ENCODE measurements at regions not wholly inside any gene's neighbourhood (a gene's known extent, or its start where the extent isn't known, plus 50 kb on each side); places are given as distances from the start of the nearest gene placed in this dataset.
"Not testable (repeated sequence)": the region's sequence is repeated elsewhere in the genome, so short reads cannot be mapped to it uniquely, and the experiment has no call there.

DNA sequence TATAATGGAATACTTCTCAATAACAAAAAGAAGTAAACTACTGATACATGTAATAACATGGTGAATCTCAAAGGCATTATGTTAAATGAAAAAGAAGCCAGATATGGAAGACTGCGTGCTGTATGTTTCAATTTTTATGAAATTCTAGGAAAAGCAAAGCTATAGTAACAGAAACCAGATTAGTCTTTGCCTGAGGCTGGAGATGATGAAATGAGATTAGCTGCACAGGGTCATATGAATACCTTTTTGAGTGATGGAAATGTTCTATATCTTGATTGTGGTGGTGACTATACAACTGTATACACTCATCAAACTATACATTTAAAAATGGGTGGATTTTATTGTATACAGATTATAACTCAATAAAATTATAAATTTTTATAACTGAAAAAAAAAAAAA, 113.5 kb downstream of the TMEM30B start:
- no peak for DNase-seq (ENCODE audit: low read depth)

DNA sequence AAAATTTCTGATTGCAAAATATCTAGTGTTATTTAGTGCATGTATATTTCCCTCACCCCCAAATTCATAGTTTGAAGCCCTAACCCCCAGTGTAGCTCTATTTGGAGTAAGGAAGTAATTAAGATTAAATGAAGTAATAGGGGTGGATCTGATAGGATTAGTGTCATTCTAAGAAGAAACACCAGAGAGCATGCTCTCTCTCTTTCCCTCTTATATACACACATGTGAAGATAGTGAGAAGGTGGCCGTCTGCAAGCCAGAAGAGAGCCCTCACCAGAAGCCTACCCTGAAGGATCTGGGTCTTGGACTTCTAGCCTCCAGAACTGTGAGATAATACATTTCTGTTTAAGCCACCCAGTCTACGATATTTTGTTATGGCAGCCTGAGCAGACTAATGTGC, 120.3 kb downstream of the TMEM30B start:
- no peak for DNase-seq (ENCODE audit: low read depth)

DNA sequence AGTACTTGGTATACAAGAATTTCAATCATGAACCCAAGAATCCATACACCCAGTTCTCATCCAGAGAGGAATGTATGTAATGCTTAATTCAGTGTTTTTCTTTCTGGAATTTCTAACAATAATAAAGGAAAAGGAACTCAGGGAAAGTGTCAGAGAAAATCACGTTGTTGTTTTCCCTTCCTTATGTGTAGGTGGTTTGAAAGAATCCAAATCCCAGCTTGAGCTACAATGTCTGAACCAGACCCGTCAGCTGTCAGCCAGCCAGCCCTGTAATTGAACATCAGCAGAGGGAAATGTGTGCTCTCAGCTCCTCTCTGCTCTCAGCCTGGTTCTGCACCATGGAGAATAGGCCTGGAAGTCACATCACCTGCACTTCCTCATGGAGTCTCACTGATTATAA, 126.5 kb downstream of the TMEM30B start:
- DNase-seq (ENCODE audit: low read depth): no peak

DNA sequence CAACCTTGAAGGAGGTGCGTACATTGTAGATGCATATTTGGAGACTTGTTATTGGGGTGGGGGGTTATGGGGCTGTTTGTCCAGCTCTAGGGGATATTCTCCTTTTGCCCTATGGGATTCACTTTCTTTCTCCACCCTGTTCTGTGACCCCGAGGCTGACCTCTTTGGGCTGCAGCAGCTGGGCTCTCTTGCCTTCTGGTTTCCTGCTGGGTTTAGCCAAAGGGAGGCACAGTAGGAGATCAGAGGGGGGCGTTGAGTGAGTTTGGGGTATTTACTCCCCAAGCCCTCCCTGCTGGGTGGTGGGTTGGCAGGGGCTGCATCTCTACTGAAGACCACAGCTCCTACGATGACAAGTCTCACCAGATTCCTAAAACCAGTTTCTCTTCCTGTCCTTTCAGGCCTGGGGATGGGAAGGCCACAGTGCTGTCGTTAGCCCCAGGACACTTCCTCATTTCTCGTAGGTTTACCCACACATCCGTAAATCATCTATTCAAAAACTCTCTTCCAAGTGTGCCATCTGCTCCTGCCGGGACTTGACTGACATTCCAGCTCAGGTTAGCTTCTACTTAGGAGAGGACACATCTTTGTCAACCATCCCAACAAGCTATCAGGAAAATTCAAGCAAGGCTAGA, 127.1 kb downstream of the TMEM30B start:
- DNase-seq (ENCODE audit: low read depth): no peak

DNA sequence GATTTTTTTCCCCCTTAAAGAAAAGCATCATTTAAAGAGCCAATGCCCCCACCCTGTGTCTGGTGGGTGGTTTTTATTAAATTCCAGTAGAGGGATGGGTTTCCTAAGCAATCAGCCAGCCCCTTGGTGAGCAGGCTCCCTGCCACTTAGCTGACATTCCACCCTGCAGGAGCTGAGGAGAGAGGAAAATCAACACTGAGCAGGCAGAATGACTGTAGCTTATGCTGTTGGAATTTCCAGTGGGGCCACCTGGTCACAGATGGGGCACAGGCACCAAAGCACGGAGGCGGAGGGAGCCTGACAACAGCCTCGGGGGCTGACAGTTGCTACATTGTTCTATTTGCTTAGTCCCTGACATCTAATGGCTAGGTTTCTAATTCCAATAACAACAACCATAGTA, 127.7 kb downstream of the TMEM30B start:
- no peak for DNase-seq (ENCODE audit: low read depth)

DNA sequence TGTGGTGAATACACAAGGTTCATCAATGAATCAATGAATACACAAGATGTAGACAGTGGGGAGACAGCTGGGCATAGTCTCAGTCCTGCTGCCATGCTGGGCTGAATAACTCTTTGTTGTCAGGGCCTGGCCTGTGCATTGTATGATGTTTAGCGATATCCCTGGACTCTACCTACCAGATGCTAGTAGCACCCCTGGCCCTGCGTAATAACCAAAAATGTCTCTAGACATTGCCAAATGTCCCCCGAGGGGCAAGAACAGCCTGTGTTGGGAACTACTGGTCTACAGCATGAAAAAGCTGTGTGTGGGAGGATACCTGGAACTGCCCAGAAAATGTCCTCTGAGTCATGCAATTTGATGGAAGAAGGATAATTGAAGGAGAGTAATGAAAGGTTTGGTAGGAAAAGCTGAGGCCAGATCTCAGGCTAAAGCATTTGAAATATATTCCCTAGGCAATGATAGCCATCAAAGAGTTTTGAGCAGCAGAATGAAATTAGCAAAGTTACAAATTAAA, 128.2 kb downstream of the TMEM30B start:
- no peak for DNase-seq (ENCODE audit: low read depth)

DNA sequence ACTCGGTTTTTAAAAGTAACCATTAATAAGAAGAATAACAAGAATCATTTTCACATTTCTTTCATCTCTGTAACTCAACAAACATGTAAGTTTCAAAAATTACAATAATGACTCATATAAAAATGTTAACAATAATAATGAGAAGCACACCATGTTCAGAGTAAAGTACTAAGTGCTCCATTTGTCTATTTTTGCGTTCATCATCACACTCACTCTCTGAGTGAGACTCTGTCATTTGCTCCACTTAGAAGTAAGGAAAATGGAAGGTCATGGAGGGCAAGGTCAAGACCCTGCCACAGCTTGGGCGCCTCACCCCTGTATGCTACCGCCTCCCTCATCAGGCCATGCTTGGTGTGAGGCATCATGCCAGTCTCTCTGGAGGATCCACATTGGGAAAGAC, 129.9 kb downstream of the TMEM30B start:
- no peak for DNase-seq (ENCODE audit: low read depth)

DNA sequence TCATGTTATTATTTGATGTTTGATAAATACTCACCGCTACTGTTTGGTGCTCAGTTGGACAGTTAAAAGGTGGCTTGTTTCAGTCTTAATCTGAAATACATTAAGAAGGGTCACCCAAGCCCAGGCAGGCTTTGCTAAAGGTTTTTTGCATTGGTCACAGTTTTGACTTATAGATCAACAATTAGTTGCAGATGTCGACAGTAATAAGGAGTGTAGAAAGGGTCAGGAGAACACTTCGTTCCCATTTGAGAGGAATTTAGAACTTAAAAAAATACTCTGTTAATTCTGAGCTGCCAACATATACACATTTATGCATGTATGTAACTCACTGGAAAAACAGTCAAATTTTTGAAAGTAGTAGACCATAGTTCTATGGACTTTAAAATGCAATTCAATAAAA, 130.3 kb downstream of the TMEM30B start:
- DNase-seq (ENCODE audit: low read depth): no peak

DNA sequence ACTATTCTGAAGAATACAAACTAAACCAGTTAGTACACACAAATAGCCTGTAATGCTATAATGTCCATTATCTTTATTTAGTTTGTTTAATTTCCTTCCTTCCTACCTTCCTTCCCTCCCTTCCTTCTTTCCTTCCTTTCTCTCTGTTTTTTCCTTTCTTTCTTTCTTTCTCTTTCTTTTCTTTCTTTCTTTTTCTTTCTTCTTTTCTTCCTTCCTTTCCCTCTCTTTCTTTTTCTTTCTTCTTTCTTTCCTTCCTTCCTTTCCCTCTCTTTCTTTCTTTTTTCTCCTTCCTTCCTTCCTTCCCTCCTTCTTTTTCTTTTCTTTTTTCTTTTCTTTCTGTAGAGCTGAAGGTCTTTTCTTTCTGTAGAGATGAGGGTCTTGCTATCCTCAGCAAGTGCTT, 131.2 kb downstream of the TMEM30B start:
- DNase-seq (ENCODE audit: low read depth): no peak

DNA sequence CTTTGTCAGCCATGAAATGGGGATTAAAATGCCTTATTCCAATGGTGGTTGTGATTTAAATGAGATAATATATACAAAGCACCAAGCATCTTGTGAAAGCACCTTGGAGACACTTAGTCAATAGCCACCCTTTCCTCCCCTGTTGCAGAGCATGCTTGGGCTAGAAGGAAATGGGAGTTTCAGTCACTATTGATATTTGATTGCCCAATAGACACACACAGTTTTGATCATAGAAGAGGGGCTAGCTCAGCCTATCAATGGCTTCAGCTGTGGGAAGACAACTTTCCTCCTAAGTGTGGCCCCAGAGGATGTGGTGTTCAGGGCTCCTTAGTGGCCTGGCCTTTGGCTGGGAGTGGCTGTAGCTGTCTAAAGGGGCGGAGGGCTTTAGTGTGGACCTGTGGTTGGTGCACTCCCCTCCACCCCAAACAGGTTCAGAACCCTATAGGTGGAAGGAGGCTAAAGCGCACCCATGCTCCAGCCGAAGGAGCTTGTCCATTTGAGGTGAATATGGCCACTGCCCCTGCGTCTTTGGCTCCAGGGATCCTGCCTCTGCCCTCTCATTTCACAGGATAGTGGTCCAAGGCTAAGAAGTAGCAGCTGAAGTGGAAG, 132.3 kb downstream of the TMEM30B start:
- no peak for DNase-seq (ENCODE audit: low read depth)

DNA sequence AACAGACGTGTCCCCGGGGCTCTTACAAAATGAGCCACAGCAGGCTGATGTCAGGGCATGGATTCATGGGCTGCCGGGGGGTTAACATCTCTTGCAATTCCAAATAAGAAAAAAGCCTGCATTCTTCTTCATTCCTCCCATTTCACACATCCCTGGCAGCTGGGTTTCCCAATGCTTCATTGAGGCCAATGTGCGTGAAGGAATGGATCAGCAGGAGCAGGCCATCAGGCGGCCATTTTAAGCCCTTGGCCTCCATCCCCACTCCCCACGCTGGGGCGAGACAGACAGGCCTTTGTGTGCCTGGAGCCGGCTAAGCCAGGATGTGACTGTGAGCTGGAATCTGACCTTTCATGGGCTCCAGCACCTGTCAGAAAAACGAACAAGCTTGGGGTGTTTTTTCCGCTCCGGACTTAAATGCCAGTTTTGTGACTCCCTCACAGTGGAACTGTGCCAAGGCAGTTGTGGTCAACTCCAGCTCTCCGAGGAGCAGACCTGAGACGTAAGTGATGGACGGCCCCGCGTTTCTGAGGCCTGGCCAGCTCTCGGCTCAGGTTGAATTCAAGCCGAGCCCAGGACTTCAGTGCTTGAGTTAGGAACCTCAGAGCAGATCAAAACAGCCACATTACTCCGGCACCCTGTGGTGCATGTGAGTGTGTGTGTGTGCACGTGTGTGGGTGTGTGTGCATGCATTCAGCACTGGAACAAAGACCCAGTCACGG, 133.1 kb downstream of the TMEM30B start:
- peak; percentile 99 for DNase-seq (ENCODE audit: low read depth)

DNA sequence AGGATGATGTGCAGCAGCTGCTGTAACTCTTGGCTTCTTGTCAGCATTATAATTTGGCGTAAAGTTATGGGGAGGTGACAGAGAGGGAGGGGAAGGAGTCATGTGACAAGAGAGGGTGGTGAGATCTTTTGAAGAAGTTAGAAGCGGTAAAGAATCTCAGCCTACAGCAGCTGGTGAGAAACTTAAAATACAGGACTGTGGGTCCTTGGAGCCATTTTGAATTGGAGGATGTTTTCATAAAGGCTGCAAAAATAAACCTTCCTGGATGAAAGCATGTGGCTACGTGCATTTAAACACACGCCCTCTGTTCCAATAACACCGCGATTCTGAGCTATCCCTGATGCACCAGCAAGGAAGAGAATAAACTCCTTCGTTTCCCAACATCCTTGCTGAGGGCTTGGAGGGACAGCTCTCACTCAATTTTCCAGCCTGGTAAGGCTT, 133.7 kb downstream of the TMEM30B start:
- DNase-seq (ENCODE audit: low read depth): peak; percentile 52

DNA sequence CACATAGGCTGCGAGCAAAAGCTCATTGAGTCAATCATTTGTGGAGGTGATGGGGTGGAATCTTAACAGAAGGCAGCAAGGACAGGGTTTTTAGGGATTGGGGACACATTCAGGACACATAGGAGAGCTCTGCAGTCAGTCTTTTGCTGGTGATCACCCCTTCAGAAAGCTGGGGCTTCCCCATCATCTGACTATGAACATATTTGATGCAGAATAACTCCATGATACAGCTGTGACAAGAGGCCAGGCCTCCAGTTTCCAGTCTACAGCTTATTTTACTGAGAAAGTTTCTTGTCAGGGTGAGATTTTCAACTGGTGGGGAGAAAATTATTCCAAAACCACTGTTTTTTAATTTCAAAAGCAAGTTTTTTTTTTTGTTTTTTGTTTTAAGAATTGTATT, 134.2 kb downstream of the TMEM30B start:
- DNase-seq (ENCODE audit: low read depth): no peak

DNA sequence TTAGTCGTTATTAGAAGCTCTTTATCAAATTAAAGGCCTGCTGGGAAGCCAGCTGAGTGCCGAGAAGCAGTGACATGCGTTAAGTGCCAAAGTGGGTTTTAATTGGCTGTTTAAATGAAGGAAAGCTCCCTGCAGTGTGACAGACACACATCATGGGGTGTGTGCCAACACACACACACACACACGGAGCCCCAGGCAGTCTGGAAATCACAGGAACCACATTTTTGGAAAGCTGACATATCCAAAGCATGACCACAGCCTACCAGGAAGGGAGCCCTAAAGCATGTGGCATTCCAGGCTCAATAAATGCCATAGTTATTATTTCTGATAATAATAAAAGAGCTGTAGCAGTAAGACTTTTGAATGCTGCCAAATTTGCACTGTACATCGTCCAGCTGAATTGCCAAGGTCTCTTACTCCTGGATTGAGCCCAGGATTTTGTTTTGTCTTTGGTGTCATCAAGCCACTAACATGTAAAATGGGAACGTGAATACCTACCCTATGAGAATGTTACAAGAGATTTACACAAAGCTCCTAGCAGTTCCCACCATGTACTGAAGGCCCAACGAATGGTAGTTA, 135.1 kb downstream of the TMEM30B start:
- peak; percentile 58 for DNase-seq (ENCODE audit: low read depth)

DNA sequence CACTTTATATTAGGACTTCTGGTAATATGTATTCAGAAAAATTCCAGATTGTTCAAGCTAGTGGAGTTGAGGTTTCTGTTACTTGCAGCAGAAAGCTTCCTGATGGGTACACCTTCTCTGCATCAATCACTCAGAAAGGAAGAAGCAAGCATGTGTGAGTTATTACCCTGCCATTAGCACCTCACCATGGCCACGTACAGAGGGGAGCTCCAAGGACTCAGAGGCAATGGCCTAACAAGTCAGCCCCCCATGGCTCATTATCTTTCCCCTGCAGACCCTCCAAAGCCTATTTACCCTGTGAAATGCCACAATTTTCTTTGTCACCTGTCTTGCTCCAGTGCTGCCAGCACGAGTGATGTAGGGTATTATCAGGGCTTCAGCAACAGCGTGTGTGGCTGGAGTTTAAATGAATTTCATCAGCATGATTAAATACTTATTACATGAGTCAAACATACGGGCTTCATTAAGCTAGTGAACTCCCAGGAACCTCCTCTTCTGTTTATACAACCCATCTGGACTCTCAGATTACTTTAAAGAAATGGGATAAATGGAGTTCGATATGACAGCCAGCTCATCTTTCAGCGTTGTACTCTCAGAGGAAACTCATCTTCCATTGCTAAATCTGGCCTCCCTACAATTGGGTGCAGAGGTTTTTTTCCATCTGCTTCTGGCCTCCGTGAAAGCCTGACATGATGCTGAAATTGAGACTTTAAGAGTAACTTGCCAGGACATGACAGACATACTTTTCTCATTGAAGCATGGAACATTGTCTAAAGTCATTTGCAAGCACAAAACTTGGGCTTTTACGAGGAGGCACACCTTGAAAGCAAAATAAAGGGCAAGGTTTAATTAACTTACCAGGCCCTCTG, 135.9 kb downstream of the TMEM30B start:
- peak; percentile 85 for DNase-seq (ENCODE audit: low read depth)

DNA sequence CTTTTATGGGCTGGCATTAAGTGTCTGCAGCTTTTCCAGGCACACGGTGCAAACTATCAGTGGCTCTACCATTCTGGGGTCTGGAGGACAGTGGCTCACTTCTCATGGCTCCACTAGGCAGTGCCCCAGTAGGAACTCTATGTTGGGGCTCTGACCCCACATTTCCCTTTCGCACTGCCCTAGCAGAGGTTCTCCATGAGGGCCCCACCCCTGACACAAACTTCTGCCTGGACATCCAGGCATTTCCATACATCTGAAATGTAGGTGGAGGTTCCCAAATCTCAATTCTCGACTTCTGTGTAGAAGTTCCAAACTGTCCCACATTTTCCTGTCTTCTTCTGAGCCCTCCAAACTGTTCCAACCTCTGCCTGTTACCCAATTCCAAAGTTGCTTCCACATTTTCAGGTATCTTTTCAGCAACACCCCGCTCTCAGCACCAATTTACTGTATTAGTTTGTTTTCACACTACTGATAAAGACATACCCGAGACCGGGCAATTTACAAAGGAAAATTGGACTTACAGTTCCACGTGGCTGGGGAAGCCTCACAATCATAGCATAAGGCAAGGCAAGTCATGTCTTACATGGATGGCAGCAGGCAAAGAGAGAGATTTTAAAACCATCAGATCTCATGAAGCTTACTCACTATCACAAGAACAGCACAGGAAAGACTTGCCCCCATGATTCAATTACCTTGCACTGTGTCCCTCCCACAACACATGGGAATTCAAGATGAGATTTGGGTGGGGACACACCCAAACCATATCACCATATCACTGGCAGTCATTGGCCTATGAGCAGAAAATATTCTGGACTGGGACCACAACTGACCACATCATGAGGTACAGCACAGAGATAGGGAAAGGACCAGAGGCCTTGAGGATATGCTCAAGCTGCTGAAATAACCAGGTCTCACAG, 136.8 kb downstream of the TMEM30B start:
- not testable (repeated sequence) for DNase-seq (ENCODE audit: low read depth)

DNA sequence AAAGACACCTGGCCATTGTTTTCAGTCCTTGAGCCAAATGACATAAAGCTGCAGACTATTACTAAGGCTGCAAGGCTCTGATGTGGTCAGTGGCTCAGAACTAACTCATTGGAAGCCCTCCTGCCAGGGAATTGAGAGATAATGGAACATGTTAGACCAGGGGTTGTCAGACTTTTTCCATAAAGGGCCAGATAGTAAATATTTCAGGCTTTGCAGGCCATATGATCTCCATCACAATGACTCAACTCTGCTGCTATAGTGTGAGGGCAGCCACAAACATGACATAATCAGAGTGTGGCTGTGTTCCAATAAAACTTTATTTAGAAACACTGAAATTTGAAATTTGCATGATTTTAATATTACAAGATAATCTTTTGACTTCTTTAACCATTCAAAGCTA, 140.3 kb downstream of the TMEM30B start:
- DNase-seq (ENCODE audit: low read depth): peak; percentile 87

DNA sequence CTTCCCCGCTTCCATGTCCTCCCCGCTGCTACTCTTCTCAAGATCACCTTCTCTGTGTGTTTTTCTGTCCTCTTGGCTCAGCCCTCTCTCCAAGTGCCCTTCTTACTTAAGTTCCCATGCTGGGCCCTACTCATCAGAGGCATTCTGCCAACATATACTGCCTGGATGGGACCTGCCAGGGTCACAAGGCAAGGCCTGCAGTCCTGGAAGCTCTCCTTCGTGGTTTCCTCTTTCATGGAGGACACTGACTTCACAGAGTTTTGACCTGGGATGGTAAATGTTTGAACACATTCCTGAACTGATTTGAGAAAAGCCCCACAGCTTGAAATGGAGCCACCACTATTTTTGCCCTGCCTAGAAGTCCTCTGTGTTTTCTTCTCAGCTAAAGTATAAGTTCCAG, 140.9 kb downstream of the TMEM30B start:
- DNase-seq (ENCODE audit: low read depth): no peak

DNA sequence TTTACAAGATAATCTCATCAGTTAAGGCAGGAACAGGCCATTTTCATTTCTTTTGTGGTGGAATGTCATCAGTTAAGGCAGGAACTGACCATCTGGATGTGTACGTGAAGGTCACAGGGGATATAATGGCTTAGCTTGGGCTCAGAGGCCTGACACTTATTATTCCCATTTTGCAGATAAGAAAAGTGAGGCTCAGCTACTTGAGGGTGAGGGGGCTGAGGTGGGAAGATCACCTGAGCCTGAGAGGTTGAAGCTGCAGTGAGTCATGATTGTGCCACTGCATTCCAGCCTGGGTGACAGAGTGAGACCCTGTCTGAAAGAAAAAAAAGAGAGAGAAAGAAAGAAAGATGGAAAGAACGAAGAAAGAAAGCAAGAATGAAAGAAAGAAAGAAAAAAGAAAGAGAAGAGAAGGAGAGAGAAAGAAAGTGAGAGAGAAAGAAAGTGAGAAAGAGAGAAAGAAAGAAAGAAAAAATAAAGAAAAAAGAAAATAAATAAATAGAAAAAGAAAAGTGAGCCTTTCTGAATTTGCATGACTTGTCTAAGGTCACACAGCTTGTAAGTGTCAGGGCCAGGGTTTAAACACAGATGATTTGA, 142.0 kb downstream of the TMEM30B start:
- DNase-seq (ENCODE audit: low read depth): no peak

DNA sequence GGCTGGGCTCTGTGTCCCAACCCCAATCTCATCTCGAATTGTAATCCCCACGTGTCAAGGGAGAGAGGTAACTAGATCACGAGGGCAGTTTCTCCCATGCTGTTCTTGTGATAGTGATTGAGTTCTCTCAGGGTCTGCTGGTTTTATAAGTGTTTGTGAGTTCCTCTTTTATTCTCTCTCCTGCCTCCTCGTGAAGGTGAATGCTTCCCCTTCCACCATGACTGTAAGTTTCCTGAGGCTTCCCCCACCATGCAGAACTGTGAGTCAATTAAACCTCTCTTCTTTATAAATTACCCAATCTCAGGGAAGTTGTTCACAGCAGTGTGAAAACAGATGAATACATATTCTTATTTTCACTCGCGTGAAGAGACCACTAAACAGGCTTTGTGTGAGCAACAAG, 148.2 kb downstream of the TMEM30B start:
- DNase-seq (ENCODE audit: low read depth): no peak
